ENCODE measurements at regions not wholly inside any gene's neighbourhood (a gene's known extent, or its start where the extent isn't known, plus 50 kb on each side); places are given as distances from the start of the nearest gene placed in this dataset.

DNA sequence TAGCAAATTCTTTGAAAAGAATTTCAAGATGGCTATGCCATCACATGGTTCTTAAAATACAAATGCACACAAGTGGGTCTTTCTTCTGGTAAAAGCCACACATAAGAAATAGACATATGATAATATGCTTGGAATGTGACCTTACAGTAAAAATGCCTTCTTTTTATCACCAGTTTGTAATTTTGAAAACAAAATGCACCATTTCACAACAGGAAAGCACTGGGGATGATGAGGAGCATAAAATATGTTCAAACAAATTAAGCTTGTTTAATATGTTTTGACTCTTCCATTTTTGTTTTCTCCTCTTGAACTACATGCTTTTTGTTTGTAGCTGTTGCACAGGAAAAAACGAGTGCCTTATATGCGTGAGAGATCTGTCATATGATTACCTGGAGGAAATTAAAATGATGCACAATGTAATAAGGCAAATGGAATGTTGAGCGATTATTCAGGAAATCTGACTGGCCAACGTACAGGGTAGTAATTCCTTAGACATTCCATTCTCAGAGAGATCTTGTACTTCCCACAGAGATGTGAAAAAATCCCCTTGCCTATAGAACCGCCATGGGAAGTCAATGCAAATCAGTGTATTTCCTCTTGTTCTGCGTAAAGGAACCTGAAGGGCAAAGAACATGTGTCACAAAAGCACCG is 911.6 kb downstream of the TFAP2A start:
- no peak for TF ChIP-seq CTCF (IDR thresholded peaks at IDR 0.05)
- Mint-ChIP-seq H3K36me3 (ENCODE audit: low read depth) (peaks cover 17% of the 10 kb centered on the region), H3K27me3 (ENCODE audit: insufficient read depth) (no peaks in the 10 kb centered on the region), H3K4me1 (ENCODE audit: low read depth) (peaks cover 74% of the 10 kb centered on the region), H3K27ac (peak overlapping the region; percentile 93), H3K9me3 (peaks cover 12% of the 10 kb centered on the region), H3K4me3 (peak overlapping the region; percentile 76)
- DNase-seq, result peak; percentile 95

DNA sequence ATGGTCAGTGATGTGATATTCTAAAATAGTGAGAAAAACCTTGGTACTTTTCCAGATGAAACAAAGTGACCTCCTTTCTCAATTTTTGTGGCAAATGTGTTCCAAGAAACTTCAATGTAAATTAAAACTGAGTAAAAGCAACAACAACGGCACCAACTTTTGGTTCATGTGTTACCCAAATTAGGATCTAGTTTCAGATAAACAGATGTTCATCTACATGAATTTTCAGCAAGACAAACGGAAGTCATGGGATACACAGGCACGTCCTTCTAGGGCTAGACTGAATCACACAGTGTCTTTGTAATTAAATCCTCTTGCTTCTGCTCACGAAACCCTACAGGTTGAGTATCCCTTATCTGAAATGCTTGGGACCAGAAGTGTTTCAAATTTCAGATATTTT is 915.2 kb downstream of the TFAP2A start:
- H3K9me3 Mint-ChIP-seq, result no peaks in the 10 kb centered on the region
- H3K27me3 Mint-ChIP-seq (ENCODE audit: insufficient read depth), result no peaks in the 10 kb centered on the region
- peaks cover 8% of the 10 kb centered on the region for H3K36me3 Mint-ChIP-seq (ENCODE audit: low read depth)
- peak overlapping the region; percentile 15; the same call in 1 of the 2 replicates for H3K4me3 Mint-ChIP-seq
- no peak for TF ChIP-seq CTCF (IDR thresholded peaks at IDR 0.05)
- DNase-seq, result peak; percentile 37
- peaks cover 79% of the 10 kb centered on the region for H3K4me1 Mint-ChIP-seq (ENCODE audit: low read depth)
- peak overlapping the region; percentile 72 for H3K27ac Mint-ChIP-seq

DNA sequence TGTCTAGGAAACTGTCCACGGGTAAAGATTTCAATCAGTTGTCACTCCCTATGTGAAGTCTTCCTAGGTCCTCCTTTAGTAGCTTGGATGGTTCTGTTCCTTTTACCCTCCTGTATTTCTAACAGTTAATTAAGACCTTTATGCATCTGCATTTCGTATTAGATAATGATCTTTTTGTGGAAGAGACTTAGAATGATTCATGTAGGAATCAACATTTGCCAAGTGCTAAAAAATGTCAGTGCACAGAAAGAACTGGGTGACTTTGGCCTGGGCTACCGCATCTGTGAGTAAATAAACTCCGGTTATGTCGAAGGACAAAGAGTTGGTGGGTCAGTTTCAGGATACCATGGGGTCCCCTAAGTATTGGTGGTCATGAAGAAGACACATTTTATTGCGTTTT is 918.0 kb downstream of the TFAP2A start:
- peaks cover 73% of the 10 kb centered on the region for H3K4me1 Mint-ChIP-seq (ENCODE audit: low read depth)
- DNase-seq, result peak; percentile 56
- no peaks in the 10 kb centered on the region for H3K9me3 Mint-ChIP-seq
- no peaks in the 10 kb centered on the region for H3K27me3 Mint-ChIP-seq (ENCODE audit: insufficient read depth)
- peak overlapping the region; percentile 60 for H3K27ac Mint-ChIP-seq
- peak overlapping the region; percentile 42; the same call in 1 of the 2 replicates for H3K4me3 Mint-ChIP-seq
- H3K36me3 Mint-ChIP-seq (ENCODE audit: low read depth), result peaks cover 10% of the 10 kb centered on the region
- TF ChIP-seq CTCF (IDR thresholded peaks at IDR 0.05), result no peak

DNA sequence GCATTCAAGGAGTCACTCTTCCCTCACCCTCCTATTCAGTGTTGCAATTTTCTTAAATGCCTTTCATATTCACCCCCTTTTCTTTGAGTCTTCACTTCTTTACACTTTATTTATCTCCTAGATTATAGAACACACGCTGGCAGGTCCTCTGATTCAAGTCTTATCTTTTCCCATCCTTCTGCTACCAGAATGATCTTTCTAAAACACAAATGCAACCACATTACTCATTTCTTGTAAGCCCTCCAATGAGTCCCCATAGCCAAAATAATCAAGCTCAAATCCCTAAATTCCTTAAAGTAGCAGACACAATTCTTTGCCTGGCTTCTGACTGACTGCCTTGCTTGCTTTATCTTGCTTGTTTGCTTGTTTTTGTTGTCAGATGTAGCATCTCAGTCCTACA is 920.0 kb downstream of the TFAP2A start:
- H3K4me1 Mint-ChIP-seq (ENCODE audit: low read depth), result peaks cover 65% of the 10 kb centered on the region
- no peak overlapping the region for H3K4me3 Mint-ChIP-seq
- no peaks in the 10 kb centered on the region for H3K27me3 Mint-ChIP-seq (ENCODE audit: insufficient read depth)
- H3K27ac Mint-ChIP-seq, result peak overlapping the region; percentile 4; the same call in 1 of the 2 replicates
- no peak for TF ChIP-seq CTCF (IDR thresholded peaks at IDR 0.05)
- peak; percentile 56 for DNase-seq
- peaks cover 10% of the 10 kb centered on the region for H3K36me3 Mint-ChIP-seq (ENCODE audit: low read depth)
- H3K9me3 Mint-ChIP-seq, result no peaks in the 10 kb centered on the region

DNA sequence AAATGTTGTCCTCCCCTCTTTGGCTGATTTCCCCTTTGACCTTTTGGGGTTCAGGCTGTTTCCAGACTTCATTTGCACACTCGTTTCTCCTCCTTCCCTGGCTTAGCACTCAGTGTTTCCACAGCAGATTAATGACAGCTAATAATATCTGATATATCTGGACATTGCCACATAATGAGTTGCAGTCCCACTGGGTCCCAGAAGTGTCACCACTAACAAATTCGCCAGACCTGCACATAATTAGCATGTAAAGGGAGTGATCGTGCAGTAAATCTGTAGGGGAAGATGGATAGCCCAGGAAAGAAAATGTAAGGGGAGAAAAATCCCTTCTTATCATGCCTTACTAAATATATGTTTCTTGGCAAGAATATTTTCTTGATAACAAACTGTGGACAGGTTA is 922.1 kb downstream of the TFAP2A start:
- peaks cover 50% of the 10 kb centered on the region for H3K4me1 Mint-ChIP-seq (ENCODE audit: low read depth)
- no peak overlapping the region for H3K27ac Mint-ChIP-seq
- H3K9me3 Mint-ChIP-seq, result no peaks in the 10 kb centered on the region
- TF ChIP-seq CTCF (IDR thresholded peaks at IDR 0.05), result no peak
- H3K27me3 Mint-ChIP-seq (ENCODE audit: insufficient read depth), result no peaks in the 10 kb centered on the region; the same call in 1 of the 2 replicates
- H3K36me3 Mint-ChIP-seq (ENCODE audit: low read depth), result peaks cover 9% of the 10 kb centered on the region
- no peak for DNase-seq
- H3K4me3 Mint-ChIP-seq, result no peak overlapping the region

Data from HFFc6 (cell line).